Naive thymus-derived CD8-positive, alpha-beta T cell (primary cell): ENCODE measurements at regions not wholly inside any gene's neighbourhood (a gene's known extent, or its start where the extent isn't known, plus 50 kb on each side); places are given as distances from the start of the nearest gene placed in this dataset.

Experiments
- ATAC-seq, 2 donors: fragments of 150-1000 bp; cut with Tn5 transposase in 1 of 2; sonication (Bioruptor Pico), chemical (Tn5 transposase) in 1 of 2; 1 replicate in 1 of 2; 2 replicates in 1 of 2; pipeline ENCODE4 v1.10.0; 2021; ENCODE audit warnings: mild to moderate bottlenecking in 2 of 2, moderate library complexity in 2 of 2
- POLR2A ChIA-PET: fragments of 350-600 bp; sonication (Branson Sonifier 250); formaldehyde crosslinking; loops from one replicate; lab custom pipeline; 2021; ENCODE audit warnings: antibody characterized with exemption; lab: Charles Lee
- DNase-seq, 10 donors: peaks; one replicate each; pipeline versions ENCODE4 v3.0.0 to v3.0.0-alpha.2; 2020 to 2022
- H3K27ac Mint-ChIP-seq, 10 donors: one replicate each; pipeline ENCODE4 v1.8.0; 2020 to 2022; ENCODE audit warnings: mild to moderate bottlenecking in 10 of 10, mixed read lengths in 10 of 10, moderate library complexity in 4 of 10, inconsistent platforms in 1 of 10
- H3K27me3 Mint-ChIP-seq, 5 donors: one replicate each; pipeline ENCODE4 v1.8.0; 2021 to 2022; ENCODE audit warnings: mixed read lengths in 5 of 5
- H3K36me3 Mint-ChIP-seq, 3 donors: one replicate each; pipeline ENCODE4 v1.8.0; 2020 to 2022; ENCODE audit warnings: mixed read lengths in 3 of 3, mild to moderate bottlenecking in 2 of 3, inconsistent platforms in 1 of 3
- H3K4me1 Mint-ChIP-seq, 4 donors: one replicate each; pipeline ENCODE4 v1.8.0; 2021 to 2022; ENCODE audit warnings: mixed read lengths in 4 of 4
- H3K4me3 Mint-ChIP-seq, 10 donors: one replicate each; pipeline ENCODE4 v1.8.0; 2020 to 2022; ENCODE audit warnings: mild to moderate bottlenecking in 10 of 10, mixed read lengths in 10 of 10, moderate library complexity in 6 of 10, inconsistent platforms in 1 of 10
- H3K9me3 Mint-ChIP-seq, 9 donors: one replicate each; pipeline ENCODE4 v1.8.0; 2020 to 2022; ENCODE audit warnings: mixed read lengths in 9 of 9, mild to moderate bottlenecking in 3 of 9, inconsistent platforms in 1 of 9, moderate library complexity in 1 of 9

- no peaks in the 10 kb centered on the region for H3K27me3 Mint-ChIP-seq
- H3K4me1 Mint-ChIP-seq, result peaks cover 36 to 87% (median 69%) of the 10 kb centered on the region in 4 donors
- no peaks in the 10 kb centered on the region for H3K36me3 Mint-ChIP-seq
- POLR2A ChIA-PET, result interaction anchor here (1.0 kb wide), 1 partner anchor 9 kb away, joined by 3 read pairs; no protein-coding TSS in a partner anchor
- ATAC-seq (no peak), DNase-seq (no peak)
- H3K9me3 Mint-ChIP-seq, result peaks cover 0 to 4% (median 0%) of the 10 kb centered on the region in 9 donors
- H3K4me3 Mint-ChIP-seq, result no peak overlapping the region
- peak overlapping the region in 7 of 10 donors; percentile 28 to 63 (median 47) for H3K27ac Mint-ChIP-seq
Measured at GRCh38 chr12:89859508-89860220, 151.0 kb upstream of the ATP2B1 start.

- no peak for ATAC-seq
- Mint-ChIP-seq H3K27me3 (no peaks in the 10 kb centered on the region), H3K27ac (peak overlapping the region in 2 of 10 donors; percentile 37 to 64), H3K9me3 (peaks cover 0 to 4% (median 0%) of the 10 kb centered on the region in 9 donors), H3K4me3 (no peak overlapping the region), H3K4me1 (peaks cover 34 to 79% (median 61%) of the 10 kb centered on the region in 4 donors), H3K36me3 (no peaks in the 10 kb centered on the region)
- DNase-seq, result no peak
- POLR2A ChIA-PET, result no interaction called here
Measured at GRCh38 chr12:89858718-89859117, 150.1 kb upstream of the ATP2B1 start.

- H3K36me3 Mint-ChIP-seq, result no peaks in the 10 kb centered on the region
- peaks cover 26 to 69% (median 51%) of the 10 kb centered on the region in 4 donors for H3K4me1 Mint-ChIP-seq
- H3K27ac Mint-ChIP-seq, result peak overlapping the region in 4 of 10 donors; percentile 3 to 38 (median 18)
- peaks cover 0 to 4% (median 0%) of the 10 kb centered on the region in 9 donors for H3K9me3 Mint-ChIP-seq
- no peak for ATAC-seq
- no peaks in the 10 kb centered on the region for H3K27me3 Mint-ChIP-seq
- POLR2A ChIA-PET, result interaction anchor here (1.4 kb wide), 1 partner anchor 9 kb away, joined by 4 read pairs; no protein-coding TSS in a partner anchor
- no peak for DNase-seq
- no peak overlapping the region for H3K4me3 Mint-ChIP-seq
Measured at GRCh38 chr12:89857652-89858274, 149.1 kb upstream of the ATP2B1 start.

GRCh38 chr12:89856431-89856830 lies 147.8 kb upstream of the ATP2B1 start:
- Mint-ChIP-seq H3K4me3 (peak overlapping the region in 2 of 10 donors; percentile 5 to 19), H3K27ac (peak overlapping the region in 5 of 10 donors; percentile 4 to 81 (median 38)), H3K9me3 (peaks cover 0 to 3% (median 0%) of the 10 kb centered on the region in 9 donors), H3K36me3 (no peaks in the 10 kb centered on the region), H3K27me3 (no peaks in the 10 kb centered on the region), H3K4me1 (peaks cover 21 to 56% (median 40%) of the 10 kb centered on the region in 4 donors)
- DNase-seq, result peak in 1 of 10 donors; percentile 12
- ATAC-seq, result peak; percentile 36 to 78
- POLR2A ChIA-PET, result interaction anchor here (1.4 kb wide), 1 partner anchor 147 kb away, joined by 4 read pairs; the partner anchor contains the start of gene ATP2B1

GRCh38 chr12:89848732-89849131 lies 140.1 kb upstream of the ATP2B1 start:
- POLR2A ChIA-PET, result interaction anchor here (1.5 kb wide), 1 partner anchor 9 kb away, joined by 4 read pairs; no protein-coding TSS in a partner anchor
- no peak for ATAC-seq
- Mint-ChIP-seq H3K27ac (peak overlapping the region in 2 of 10 donors; percentile 19 to 66), H3K4me1 (no peaks in the 10 kb centered on the region), H3K9me3 (no peaks in the 10 kb centered on the region), H3K4me3 (no peak overlapping the region), H3K27me3 (no peaks in the 10 kb centered on the region), H3K36me3 (no peaks in the 10 kb centered on the region)
- no peak for DNase-seq

- H3K27me3 Mint-ChIP-seq, result no peaks in the 10 kb centered on the region
- POLR2A ChIA-PET, result no interaction called here
- ATAC-seq (no peak), DNase-seq (no peak)
- no peaks in the 10 kb centered on the region for H3K36me3 Mint-ChIP-seq
- no peaks in the 10 kb centered on the region for H3K9me3 Mint-ChIP-seq
- no peak overlapping the region for H3K4me3 Mint-ChIP-seq
- no peaks in the 10 kb centered on the region for H3K4me1 Mint-ChIP-seq
- no peak overlapping the region for H3K27ac Mint-ChIP-seq
Measured at GRCh38 chr12:89846473-89847055, 137.9 kb upstream of the ATP2B1 start.

GRCh38 chr12:89845767-89846166 lies 137.1 kb upstream of the ATP2B1 start:
- Mint-ChIP-seq H3K9me3 (no peaks in the 10 kb centered on the region), H3K27me3 (no peaks in the 10 kb centered on the region)
- POLR2A ChIA-PET, result no interaction called here

GRCh38 chr12:89845366-89845765 lies 136.7 kb upstream of the ATP2B1 start:
- Mint-ChIP-seq H3K27me3 (no peaks in the 10 kb centered on the region), H3K4me1 (peaks cover 0 to under 1% (median 0%) of the 10 kb centered on the region in 4 donors), H3K36me3 (no peaks in the 10 kb centered on the region), H3K9me3 (no peaks in the 10 kb centered on the region), H3K27ac (no peak overlapping the region), H3K4me3 (no peak overlapping the region)
- POLR2A ChIA-PET, result interaction anchor here (0.6 kb wide), 1 partner anchor 70 kb away, joined by 3 read pairs; no protein-coding TSS in a partner anchor
- ATAC-seq (no peak), DNase-seq (no peak)

More at GRCh38 chr12:89845767-89846166, 137.1 kb upstream of the ATP2B1 start:
- ATAC-seq (no peak), DNase-seq (no peak)
- Mint-ChIP-seq H3K27ac (no peak overlapping the region), H3K4me3 (no peak overlapping the region), H3K4me1 (no peaks in the 10 kb centered on the region), H3K36me3 (no peaks in the 10 kb centered on the region)

- POLR2A ChIA-PET, result no interaction called here
- no peak overlapping the region for H3K4me3 Mint-ChIP-seq
- H3K27me3 Mint-ChIP-seq, result no peaks in the 10 kb centered on the region
- no peaks in the 10 kb centered on the region for H3K9me3 Mint-ChIP-seq
- ATAC-seq, result no peak
- H3K27ac Mint-ChIP-seq, result no peak overlapping the region
- no peak for DNase-seq
- H3K36me3 Mint-ChIP-seq, result no peaks in the 10 kb centered on the region
- H3K4me1 Mint-ChIP-seq, result peaks cover 0 to 5% (median 0%) of the 10 kb centered on the region in 4 donors
Measured at GRCh38 chr12:89844539-89844938, 135.9 kb upstream of the ATP2B1 start.

- DNase-seq, result no peak
- no peaks in the 10 kb centered on the region for H3K36me3 Mint-ChIP-seq
- no peaks in the 10 kb centered on the region for H3K9me3 Mint-ChIP-seq
- POLR2A ChIA-PET, result no interaction called here
- no peak for ATAC-seq
- no peak overlapping the region for H3K27ac Mint-ChIP-seq
- H3K27me3 Mint-ChIP-seq, result no peaks in the 10 kb centered on the region
- peaks cover 0 to 9% (median 3%) of the 10 kb centered on the region in 4 donors for H3K4me1 Mint-ChIP-seq
- no peak overlapping the region for H3K4me3 Mint-ChIP-seq
Measured at GRCh38 chr12:89840162-89840922, 131.7 kb upstream of the ATP2B1 start.

- Mint-ChIP-seq H3K27me3 (no peaks in the 10 kb centered on the region), H3K27ac (peak overlapping the region in 1 of 10 donors; percentile 4), H3K9me3 (no peaks in the 10 kb centered on the region), H3K4me3 (no peak overlapping the region), H3K36me3 (no peaks in the 10 kb centered on the region), H3K4me1 (peaks cover 0 to 9% (median 3%) of the 10 kb centered on the region in 4 donors)
- POLR2A ChIA-PET, result no interaction called here
- ATAC-seq, result peak in 1 of 2 donors; percentile 25
- DNase-seq, result no peak
Measured at GRCh38 chr12:89839444-89839843, 130.8 kb upstream of the ATP2B1 start.

GRCh38 chr12:89838833-89839232 lies 130.2 kb upstream of the ATP2B1 start:
- Mint-ChIP-seq H3K9me3 (no peaks in the 10 kb centered on the region), H3K27me3 (no peaks in the 10 kb centered on the region), H3K36me3 (no peaks in the 10 kb centered on the region), H3K4me3 (no peak overlapping the region), H3K27ac (peak overlapping the region in 2 of 10 donors; percentile 8 to 10), H3K4me1 (peaks cover 0 to 9% (median 3%) of the 10 kb centered on the region in 4 donors)
- ATAC-seq, result no peak
- POLR2A ChIA-PET, result no interaction called here
- no peak for DNase-seq
